ENCODE measurements at regions not wholly inside any gene's neighbourhood (a gene's known extent, or its start where the extent isn't known, plus 50 kb on each side); places are given as distances from the start of the nearest gene placed in this dataset.

- no peak for TF ChIP-seq FOXM1 (IDR thresholded peaks at IDR 0.05; ENCODE audit: borderline replicate concordance)
- no peak for TF ChIP-seq ZNF384 (IDR thresholded peaks at IDR 0.05)
- TF ChIP-seq FOXA1 (IDR thresholded peaks at IDR 0.05) = no peak
- no peak for TF ChIP-seq SP1 (IDR thresholded peaks at IDR 0.05)
- TF ChIP-seq FOXK2 (IDR thresholded peaks at IDR 0.05) = no peak
- TF ChIP-seq CTBP1 (IDR thresholded peaks at IDR 0.05; ENCODE audit: borderline replicate concordance) = no peak
- TF ChIP-seq BHLHE40 (IDR thresholded peaks at IDR 0.05; ENCODE audit: borderline replicate concordance) = no peak
- TF ChIP-seq TARDBP (IDR thresholded peaks at IDR 0.05) = no peak
- no peak for TF ChIP-seq HDGF (IDR thresholded peaks at IDR 0.05; ENCODE audit: borderline replicate concordance)
Observed at GRCh38 chr7:132655131-132655727, 79.0 kb upstream of the PLXNA4 start.

Measured in HEK293T (cell line).